H1 (cell line): ENCODE measurements at regions not wholly inside any gene's neighbourhood (a gene's known extent, or its start where the extent isn't known, plus 50 kb on each side); places are given as distances from the start of the nearest gene placed in this dataset.

Experiments
- CTCF ChIA-PET: fragments of 300-600 bp; sonication (Branson Sonifier 250); formaldehyde crosslinking; loops from one replicate; lab custom pipeline; 2021; ENCODE audit not compliant: partially characterized antibody; lab: Charles Lee
- POLR2A ChIA-PET: fragments of 300-600 bp; sonication (Branson Sonifier 250); formaldehyde crosslinking; loops from one replicate; lab custom pipeline; 2021; ENCODE audit warnings: inconsistent platforms; ENCODE audit not compliant: partially characterized antibody; lab: Charles Lee
- DNase-seq, 2 experiments: peaks; one replicate each; pipeline versions ENCODE4 v3.0.0 to v3.0.0-alpha.2; 2010 to 2022; ENCODE audit warnings: low spot score in 2 of 2, low read depth in 1 of 2, mixed read lengths in 1 of 2
- FAIRE-seq: peaks from 2 replicates; lab custom pipeline; 2011; peaks lifted over from hg19 to GRCh38; lab: Jason Lieb, UNC
- H2AFZ ChIP-seq: 2 replicates; pipeline ENCODE4 v1.8.1; 2012; ENCODE audit warnings: low read length, inconsistent platforms
- H2AK5ac ChIP-seq: 2 replicates; pipeline ENCODE4 v1.6.1; 2013; ENCODE audit warnings: low read depth, low read length
- H2BK120ac ChIP-seq: replicated peaks from 2 replicates; pipeline ENCODE3; 2013; ENCODE audit warnings: low read depth, low read length, inconsistent platforms
- H2BK12ac ChIP-seq: 2 replicates; pipeline ENCODE4 v1.6.1; 2013; ENCODE audit warnings: low read depth, low read length
- H2BK15ac ChIP-seq: 2 replicates; pipeline ENCODE4 v1.6.1; 2013; ENCODE audit warnings: low read length
- H2BK20ac ChIP-seq: 2 replicates; pipeline ENCODE4 v1.6.1; 2013; ENCODE audit warnings: low read length
- H2BK5ac ChIP-seq: 2 replicates; pipeline ENCODE4 v1.6.1; 2013; ENCODE audit warnings: low read depth, low read length
- H3K14ac ChIP-seq: 2 replicates; pipeline ENCODE4 v1.6.1; 2013; ENCODE audit warnings: inconsistent platforms; ENCODE audit not compliant: insufficient read length
- H3K18ac ChIP-seq: 2 replicates; pipeline ENCODE4 v1.6.1; 2013; ENCODE audit warnings: low read length; ENCODE audit errors: extremely low read depth
- H3K23ac ChIP-seq: 2 replicates; pipeline ENCODE4 v1.6.1; 2013; ENCODE audit warnings: inconsistent platforms; ENCODE audit not compliant: insufficient read length
- H3K23me2 ChIP-seq: 2 replicates; pipeline ENCODE4 v1.6.1; 2013; ENCODE audit warnings: low read depth, low read length
- H3K27ac ChIP-seq: 2 replicates; pipeline ENCODE4 v1.6.1; 2011; ENCODE audit warnings: low read depth, low read length, inconsistent platforms
- H3K27me3 ChIP-seq, 4 experiments: replicated peaks in 1 of 4; 1 replicate in 1 of 4; 2 replicates in 3 of 4; pipeline versions ENCODE4 v1.6.1 to v1.8.1; 2011 to 2013; ENCODE audit warnings: low read length in 3 of 4, mild to moderate bottlenecking in 3 of 4, inconsistent platforms in 2 of 4, mixed read lengths in 2 of 4, moderate library complexity in 1 of 4; ENCODE audit not compliant: control insufficient read depth in 3 of 4, insufficient read depth in 3 of 4; ENCODE audit errors: extremely low read depth in 1 of 4
- H3K36me3 ChIP-seq, 4 experiments: 2 replicates each; pipeline versions ENCODE4 v1.6.1 to v1.8.1; 2011 to 2013; ENCODE audit warnings: mild to moderate bottlenecking in 4 of 4, low read length in 3 of 4, moderate library complexity in 2 of 4, control low read depth in 1 of 4, inconsistent platforms in 1 of 4; ENCODE audit not compliant: insufficient read depth in 4 of 4, control insufficient read depth in 2 of 4
- H3K4ac ChIP-seq: replicated peaks from 2 replicates; pipeline ENCODE3; 2013; ENCODE audit warnings: low read length, low read depth, mixed read lengths, inconsistent platforms; ENCODE audit not compliant: insufficient read length
- H3K4me1 ChIP-seq, 4 experiments: replicated peaks in 1 of 4; 1 replicate in 1 of 4; 2 replicates in 3 of 4; pipeline versions ENCODE4 v1.6.1 to v1.8.1; 2011 to 2013; ENCODE audit warnings: low read length in 3 of 4, inconsistent platforms in 2 of 4, mixed read lengths in 1 of 4; ENCODE audit not compliant: insufficient read depth in 4 of 4, control insufficient read depth in 3 of 4
- H3K4me2 ChIP-seq, 2 experiments: 2 replicates each; pipeline versions ENCODE4 v1.6.1 to v1.8.1; 2011 to 2013; ENCODE audit warnings: low read depth in 2 of 2, low read length in 2 of 2, control low read depth in 1 of 2, inconsistent platforms in 1 of 2, mild to moderate bottlenecking in 1 of 2; ENCODE audit not compliant: insufficient read depth in 1 of 2
- H3K4me3 ChIP-seq, 4 experiments: fragments of 200-600, 300-600 bp in 1 of 4; sonication (generic), shearing (Covaris generic), sonication (Bioruptor Twin) in 1 of 4; 2 replicates each; pipeline versions ENCODE4 v1.5.1 to v1.8.1; 2011 to 2016; ENCODE audit warnings: low read length in 4 of 4, low read depth in 3 of 4, control low read depth in 2 of 4, inconsistent platforms in 2 of 4, mild to moderate bottlenecking in 2 of 4, mixed read lengths in 1 of 4, moderate library complexity in 1 of 4; ENCODE audit not compliant: insufficient read depth in 2 of 4; ENCODE audit errors: extremely low read depth in 1 of 4
- H3K56ac ChIP-seq: replicated peaks from 2 replicates; pipeline ENCODE3; 2013; ENCODE audit warnings: low read depth, mild to moderate bottlenecking, mixed read lengths, low read length, inconsistent platforms; ENCODE audit not compliant: insufficient read length
- H3K79me1 ChIP-seq: 2 replicates; pipeline ENCODE4 v1.6.1; 2013; ENCODE audit warnings: low read depth, low read length, control low read depth
- H3K79me2 ChIP-seq, 2 experiments: 2 replicates each; pipeline versions ENCODE4 v1.6.1 to v1.8.1; 2012 to 2013; ENCODE audit warnings: low read length in 2 of 2, mild to moderate bottlenecking in 2 of 2, inconsistent platforms in 1 of 2; ENCODE audit not compliant: insufficient read depth in 2 of 2, control insufficient read depth in 1 of 2
- H3K9ac ChIP-seq, 4 experiments: replicated peaks in 1 of 4; 1 replicate in 1 of 4; 2 replicates in 3 of 4; pipeline versions ENCODE4 v1.6.1 to v1.8.1; 2011 to 2013; ENCODE audit warnings: low read depth in 3 of 4, low read length in 3 of 4, control low read depth in 2 of 4, mild to moderate bottlenecking in 2 of 4, moderate library complexity in 2 of 4, inconsistent platforms in 1 of 4; ENCODE audit errors: extremely low read depth in 1 of 4
- H3K9me3 ChIP-seq, 2 experiments: 2 replicates each; pipeline versions ENCODE4 v1.6.1 to v1.8.1; 2012 to 2013; ENCODE audit warnings: mild to moderate bottlenecking in 2 of 2, moderate library complexity in 2 of 2, control low read depth in 1 of 2, inconsistent platforms in 1 of 2, low read depth in 1 of 2, low read length in 1 of 2, mixed read lengths in 1 of 2; ENCODE audit not compliant: insufficient read depth in 2 of 2
- H4K20me1 ChIP-seq, 2 experiments: replicated peaks in 1 of 2; 2 replicates each; pipeline versions ENCODE3 to v1.8.1; 2011 to 2013; ENCODE audit warnings: inconsistent platforms in 2 of 2, low read length in 2 of 2, mild to moderate bottlenecking in 1 of 2; ENCODE audit not compliant: insufficient read depth in 2 of 2, control insufficient read depth in 1 of 2
- H4K5ac ChIP-seq: 2 replicates; pipeline ENCODE4 v1.6.1; 2013; ENCODE audit warnings: low read length, low read depth, mixed read lengths, inconsistent platforms; ENCODE audit not compliant: insufficient read length
- H4K8ac ChIP-seq: 2 replicates; pipeline ENCODE4 v1.8.0; 2013; ENCODE audit warnings: mild to moderate bottlenecking, moderate library complexity, low read length, inconsistent platforms; ENCODE audit not compliant: insufficient read depth; ENCODE audit errors: extremely low read depth
- H4K91ac ChIP-seq: replicated peaks from 2 replicates; pipeline ENCODE3; 2013; ENCODE audit warnings: low read length, mixed read lengths, inconsistent platforms; ENCODE audit not compliant: insufficient read length
- CREB1 ChIP-seq: IDR thresholded peaks from 2 replicates; pipeline ENCODE4 v1.6.1; 2012; ENCODE audit warnings: inconsistent platforms
- EGR1 ChIP-seq: IDR thresholded peaks from 2 replicates; pipeline ENCODE4 v1.6.1; 2011; ENCODE audit warnings: low read depth, low read length, borderline replicate concordance
- KDM1A ChIP-seq: fragments of 200-600, 300-600 bp; sonication (generic); IDR thresholded peaks from 2 replicates; pipeline ENCODE4 v1.7.1; 2016; ENCODE audit warnings: mild to moderate bottlenecking, low read length, borderline replicate concordance
- RAD21 ChIP-seq, 2 experiments: IDR thresholded peaks in 1 of 2; conservative IDR thresholded peaks in 1 of 2; 2 replicates each; pipeline ENCODE4 v1.6.1; 2011; ENCODE audit warnings: low read depth in 2 of 2, low read length in 2 of 2, improper control_type of control experiment in 1 of 2, inconsistent platforms in 1 of 2, mild to moderate bottlenecking in 1 of 2, moderate library complexity in 1 of 2
- SIN3A ChIP-seq, 2 experiments: IDR thresholded peaks in 1 of 2; conservative IDR thresholded peaks in 1 of 2; 2 replicates each; pipeline ENCODE4 v1.6.1; 2011 to 2012; ENCODE audit warnings: low read length in 2 of 2, improper control_type of control experiment in 1 of 2, low read depth in 1 of 2, mild to moderate bottlenecking in 1 of 2
- SIRT6 ChIP-seq: IDR thresholded peaks from one replicate; pipeline ENCODE4 v1.7.1; 2012; ENCODE audit warnings: low read length, inconsistent platforms
- WGBS, 2 experiments: shearing (Covaris generic) in 1 of 2; methylation state at CpG; one replicate each; pipeline versions ENCODE4 v1.1.6 to v1.1.7; 2013 to 2015; ENCODE audit warnings: low lambda C conversion rate in 2 of 2, mixed read lengths in 2 of 2, inconsistent platforms in 1 of 2, low coverage in 1 of 2, missing lambda C conversion rate in 1 of 2; ENCODE audit not compliant: insufficient replicate concordance in 2 of 2, insufficient coverage in 1 of 2, insufficient read length in 1 of 2; ENCODE audit errors: extremely low coverage in 1 of 2, missing lambda C conversion rate in 1 of 2; 5-methylcytosine and 5-hydroxymethylcytosine counted together
- TF ChIP-seq, protein P1 (sequence below): IDR thresholded peaks from 2 replicates; pipeline ENCODE4 v1.6.1; 2012; ENCODE audit warnings: inconsistent platforms

DNA sequence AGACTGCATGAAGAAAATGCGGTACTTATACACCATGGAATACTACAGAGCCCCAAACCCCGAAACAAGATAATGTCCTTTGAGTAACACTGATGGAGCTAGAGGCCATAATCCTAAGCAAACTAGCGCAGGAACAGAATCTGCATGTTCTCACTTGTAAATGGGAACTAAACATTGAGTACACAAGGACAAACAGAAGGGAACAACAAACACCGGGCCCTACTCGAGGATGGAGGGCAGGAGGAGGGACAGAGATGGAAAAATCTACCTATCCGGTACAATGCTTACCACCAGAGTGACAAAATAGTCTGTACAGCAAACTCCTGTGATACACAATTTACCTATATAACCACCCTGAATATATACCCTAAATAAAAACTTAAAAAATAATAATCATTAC lies 507.9 kb downstream of the IPMK start:
- FAIRE-seq (no peak), DNase-seq (no peak)
- ChIA-PET CTCF (no interaction called here), POLR2A (no interaction called here)
- no peaks in the 10 kb centered on the region for H3K4me1 ChIP-seq
- no peak overlapping the region for H3K4ac ChIP-seq
- H3K4me2 ChIP-seq: no peak overlapping the region
- H4K5ac ChIP-seq: no peak overlapping the region
- 0 out of 2 replicates have a peak overlapping the region, but pooled peaks have one; percentile 84 for H2AFZ ChIP-seq
- H3K36me3 ChIP-seq: no peaks in the 10 kb centered on the region
- H3K27ac ChIP-seq: no peak overlapping the region
- no peak overlapping the region for H2BK120ac ChIP-seq
- no peak overlapping the region for H2BK12ac ChIP-seq
- no peak overlapping the region for H2BK5ac ChIP-seq
- H4K8ac ChIP-seq: no peak overlapping the region
- H3K9me3 ChIP-seq: no peaks in the 10 kb centered on the region
- H3K4me3 ChIP-seq: no peak overlapping the region
- H2BK15ac ChIP-seq: no peak overlapping the region
- H3K79me2 ChIP-seq: no peaks in the 10 kb centered on the region
- no peak overlapping the region for H3K9ac ChIP-seq
- no peak overlapping the region for H4K91ac ChIP-seq
- no peak overlapping the region for H3K14ac ChIP-seq
- H3K27me3 ChIP-seq: no peaks in the 10 kb centered on the region
- no peak overlapping the region for H3K56ac ChIP-seq
- TF ChIP-seq, protein P1, sequence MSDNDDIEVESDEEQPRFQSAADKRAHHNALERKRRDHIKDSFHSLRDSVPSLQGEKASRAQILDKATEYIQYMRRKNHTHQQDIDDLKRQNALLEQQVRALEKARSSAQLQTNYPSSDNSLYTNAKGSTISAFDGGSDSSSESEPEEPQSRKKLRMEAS: no peak
- no peak for TF ChIP-seq KDM1A
- no peak for TF ChIP-seq EGR1
- TF ChIP-seq CREB1: no peak
- no peak for TF ChIP-seq RAD21 (IDR thresholded peaks at IDR 0.05 in 1 of 2, conservative IDR thresholded peaks at IDR 0.05 in 1 of 2; ENCODE audit: low read depth in 2 of 2, low read length in 2 of 2)
- no peak for TF ChIP-seq SIRT6
- no peak for TF ChIP-seq SIN3A (conservative IDR thresholded peaks at IDR 0.05 in 1 of 2, IDR thresholded peaks at IDR 0.05 in 1 of 2; ENCODE audit: low read depth in 1 of 2, low read length in 2 of 2)
- 0 out of 2 replicates have a peak overlapping the region, but pooled peaks have one; percentile 21 for H2BK20ac ChIP-seq
- no peak overlapping the region for H3K18ac ChIP-seq
- no peak overlapping the region for H3K23ac ChIP-seq
- no peaks in the 10 kb centered on the region for H3K79me1 ChIP-seq
- no peaks in the 10 kb centered on the region for H4K20me1 ChIP-seq
- WGBS, 2 experiments: 84% methylated on average over 6 of the region's 6 CpGs; no CpG with 5 or more reads in 1 of the 2 experiments
- no peaks in the 10 kb centered on the region for H3K23me2 ChIP-seq
- no peak overlapping the region for H2AK5ac ChIP-seq
